GM12872 (cell line): ENCODE measurements at regions not wholly inside any gene's neighbourhood (a gene's known extent, or its start where the extent isn't known, plus 50 kb on each side); places are given as distances from the start of the nearest gene placed in this dataset.

ENCODE experiments used
- TF ChIP-seq, protein P1 (sequence below): IDR thresholded peaks from 3 replicates; pipeline ENCODE4 v1.5.1; 2011; ENCODE audit warnings: low read depth, mild to moderate bottlenecking, low read length, moderate library complexity; ENCODE audit not compliant: insufficient read depth

DNA sequence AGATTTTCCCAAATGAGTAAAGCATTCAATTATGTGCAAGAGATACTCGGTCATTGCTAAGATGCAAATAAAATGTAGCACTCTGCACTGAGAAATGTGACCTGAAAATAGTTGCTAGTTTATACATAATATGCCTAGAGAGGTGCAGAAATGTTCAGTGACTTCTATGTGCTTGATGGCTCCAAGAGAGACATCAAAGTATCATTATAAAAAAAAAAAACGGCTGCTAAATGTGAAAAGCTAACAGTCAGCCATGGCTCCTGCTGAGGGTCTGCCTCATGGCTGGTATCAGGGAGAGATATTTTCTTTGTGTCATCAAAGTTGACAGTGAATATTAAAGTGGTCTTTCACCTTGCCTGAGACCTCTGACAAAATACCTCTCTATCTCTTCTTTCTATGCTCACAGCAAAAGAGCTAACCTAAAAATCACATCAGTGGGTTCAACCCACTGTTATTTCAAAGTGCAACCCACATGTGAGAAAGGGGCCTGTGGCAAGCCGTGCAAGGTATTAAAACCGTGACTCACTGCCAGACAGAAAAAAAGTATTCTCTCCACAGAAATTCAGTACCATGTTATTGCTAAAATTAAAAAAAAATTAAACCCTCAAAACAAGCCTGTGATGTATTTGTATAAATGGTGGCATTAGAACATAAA, 259.0 kb downstream of the HIVEP2 start:
- TF ChIP-seq, protein P1, sequence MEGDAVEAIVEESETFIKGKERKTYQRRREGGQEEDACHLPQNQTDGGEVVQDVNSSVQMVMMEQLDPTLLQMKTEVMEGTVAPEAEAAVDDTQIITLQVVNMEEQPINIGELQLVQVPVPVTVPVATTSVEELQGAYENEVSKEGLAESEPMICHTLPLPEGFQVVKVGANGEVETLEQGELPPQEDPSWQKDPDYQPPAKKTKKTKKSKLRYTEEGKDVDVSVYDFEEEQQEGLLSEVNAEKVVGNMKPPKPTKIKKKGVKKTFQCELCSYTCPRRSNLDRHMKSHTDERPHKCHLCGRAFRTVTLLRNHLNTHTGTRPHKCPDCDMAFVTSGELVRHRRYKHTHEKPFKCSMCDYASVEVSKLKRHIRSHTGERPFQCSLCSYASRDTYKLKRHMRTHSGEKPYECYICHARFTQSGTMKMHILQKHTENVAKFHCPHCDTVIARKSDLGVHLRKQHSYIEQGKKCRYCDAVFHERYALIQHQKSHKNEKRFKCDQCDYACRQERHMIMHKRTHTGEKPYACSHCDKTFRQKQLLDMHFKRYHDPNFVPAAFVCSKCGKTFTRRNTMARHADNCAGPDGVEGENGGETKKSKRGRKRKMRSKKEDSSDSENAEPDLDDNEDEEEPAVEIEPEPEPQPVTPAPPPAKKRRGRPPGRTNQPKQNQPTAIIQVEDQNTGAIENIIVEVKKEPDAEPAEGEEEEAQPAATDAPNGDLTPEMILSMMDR = no peak

DNA sequence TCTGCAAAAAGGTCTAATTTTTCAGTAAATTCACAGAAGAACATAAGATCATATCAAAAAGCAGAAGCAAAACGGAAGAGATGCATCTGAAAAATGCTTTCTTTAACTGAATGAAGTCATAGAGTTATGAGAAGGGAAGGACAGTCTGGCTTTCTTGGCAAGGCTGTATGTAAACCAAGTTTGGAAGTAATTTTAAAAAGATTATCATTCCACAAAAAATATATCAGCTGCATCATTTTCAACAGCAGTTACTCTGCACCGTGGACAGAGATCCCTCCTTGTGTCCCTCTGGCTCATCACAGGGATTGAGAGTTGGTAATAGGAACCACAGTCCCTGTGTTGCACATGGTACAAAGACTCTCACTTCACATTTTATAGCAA, 258.5 kb downstream of the HIVEP2 start:
- TF ChIP-seq, protein P1 = no peak

DNA sequence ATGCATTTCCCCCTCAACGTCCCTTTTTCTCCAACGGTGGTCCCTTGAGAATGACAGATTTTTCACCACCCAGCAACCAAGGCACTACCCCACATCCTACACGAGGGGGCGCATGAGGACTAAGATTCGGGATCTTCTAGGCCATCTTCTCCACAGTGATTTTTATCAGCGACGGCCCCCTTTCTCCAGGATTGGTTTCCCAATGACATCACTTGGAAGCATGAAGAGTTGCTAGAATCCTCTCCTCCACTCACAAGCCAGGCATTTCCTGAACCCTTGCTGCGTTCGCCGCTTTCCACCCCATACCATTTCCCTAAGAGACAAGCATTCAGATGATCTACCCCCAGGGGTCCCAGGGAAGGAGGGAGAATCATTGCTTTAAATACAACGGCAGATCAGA, 252.0 kb downstream of the HIVEP2 start:
- TF ChIP-seq, protein P1 = peak; percentile 87

DNA sequence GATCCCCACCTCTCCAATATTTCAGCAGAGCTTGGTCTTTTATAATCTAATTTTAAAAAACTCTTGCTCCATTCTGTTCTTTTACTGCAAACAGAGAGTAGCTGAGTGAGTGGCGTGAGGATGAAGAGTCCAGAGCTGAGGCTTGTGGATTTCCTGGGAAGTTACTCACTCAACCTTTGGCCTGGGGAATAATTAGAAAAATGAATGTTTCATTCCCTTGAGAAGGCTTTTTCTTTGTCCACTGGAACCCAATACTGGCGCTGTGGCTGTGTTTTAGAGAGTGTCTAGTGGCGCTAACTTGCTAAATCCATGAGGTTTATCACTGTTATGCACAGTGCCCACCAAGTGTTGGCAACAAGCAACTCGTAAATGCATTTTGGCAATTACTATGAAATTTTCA, 251.5 kb downstream of the HIVEP2 start:
- TF ChIP-seq, protein P1 = no peak

DNA sequence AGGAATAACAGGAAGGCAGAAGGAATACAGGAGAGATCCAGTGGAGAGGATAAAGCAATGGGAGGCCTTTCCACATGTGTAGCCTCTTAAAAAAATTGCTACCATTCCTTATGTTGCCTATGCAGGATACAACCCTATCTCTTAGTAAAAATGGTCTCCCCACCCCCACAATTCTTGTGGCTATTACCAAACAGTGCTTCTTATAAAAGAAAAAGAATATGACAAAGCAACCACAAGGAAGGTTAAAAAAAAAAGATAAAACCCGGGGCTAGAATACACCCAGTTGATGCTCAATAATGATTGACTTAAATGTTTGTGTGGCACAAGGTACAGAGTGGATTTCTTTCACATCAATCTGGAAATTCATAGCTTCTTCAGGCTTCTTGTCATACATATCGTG, 250.9 kb downstream of the HIVEP2 start:
- TF ChIP-seq, protein P1 = no peak

DNA sequence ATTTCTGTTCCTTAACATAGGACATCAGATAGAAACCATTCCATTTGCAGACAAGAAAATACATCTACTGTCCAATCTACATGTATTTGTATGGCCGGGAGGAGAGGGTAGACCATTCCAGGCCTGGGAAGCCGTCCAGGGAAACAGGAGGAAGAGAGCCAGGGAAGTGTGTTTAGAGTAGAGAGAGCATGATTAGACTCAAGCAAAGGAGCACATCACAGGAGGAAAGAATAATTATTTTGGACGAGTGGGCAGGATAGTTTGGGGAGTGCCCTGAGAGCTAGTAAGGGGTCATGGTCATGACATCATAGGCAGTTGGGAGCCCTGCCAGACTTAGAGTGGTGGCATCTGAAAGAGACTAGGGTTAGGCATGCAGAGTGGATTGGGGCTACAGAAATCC, 250.0 kb downstream of the HIVEP2 start:
- TF ChIP-seq, protein P1 = no peak

DNA sequence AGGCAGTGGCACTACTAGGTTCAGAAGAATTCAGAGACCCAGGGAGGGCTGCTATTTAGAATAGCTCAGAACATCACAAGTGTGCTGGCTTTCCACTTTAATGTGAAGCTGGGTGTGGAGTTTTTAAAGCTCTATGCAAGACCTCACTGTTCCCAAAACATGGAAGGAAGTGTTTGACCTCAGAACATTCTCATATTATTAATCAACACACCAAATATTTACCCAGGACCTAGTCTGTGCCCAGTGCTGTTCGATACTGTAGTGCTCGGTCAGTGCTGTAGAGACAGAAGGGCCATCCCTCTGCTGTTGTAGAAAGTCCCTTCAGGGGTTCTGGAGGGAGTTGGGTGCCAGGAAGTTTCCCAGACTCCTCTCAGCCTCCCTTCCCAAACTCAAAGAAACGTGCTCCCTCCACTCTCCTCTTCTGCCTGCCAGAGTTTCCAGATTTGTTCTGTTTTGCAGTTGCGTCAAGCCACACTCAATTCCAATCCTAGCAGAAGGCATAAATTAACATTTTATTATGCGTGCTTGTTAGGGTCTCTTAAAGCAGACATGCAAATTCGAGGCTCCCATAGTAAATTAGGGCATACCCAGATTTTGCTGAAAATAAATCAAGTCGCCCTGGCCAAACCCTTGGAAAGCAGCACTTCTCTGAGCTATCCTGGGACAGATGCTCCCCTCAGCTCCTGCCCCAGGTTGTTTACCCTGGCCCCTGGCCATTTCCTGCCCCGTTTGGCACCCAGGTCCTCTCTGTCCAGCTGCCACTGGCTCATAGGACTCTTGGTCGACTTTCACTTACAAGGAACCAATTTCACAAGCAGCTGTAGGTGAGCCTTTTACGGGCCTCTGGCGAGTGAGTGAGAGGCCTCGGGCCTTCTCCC, 248.6 kb downstream of the HIVEP2 start:
- TF ChIP-seq, protein P1 = no peak
